H9 (cell line): ENCODE measurements at regions not wholly inside any gene's neighbourhood (a gene's known extent, or its start where the extent isn't known, plus 50 kb on each side); places are given as distances from the start of the nearest gene placed in this dataset.

ENCODE experiments used
- DNase-seq: peaks from one replicate; pipeline ENCODE4 v3.0.0-alpha.2; 2017
- H2AFZ ChIP-seq: one replicate; pipeline ENCODE4 v1.6.1; 2013; ENCODE audit warnings: mild to moderate bottlenecking, low read length, control low read depth, moderate library complexity
- H2AK5ac ChIP-seq: 2 replicates; pipeline ENCODE4 v1.6.1; 2013; ENCODE audit warnings: low read length, control low read depth, mixed read lengths; ENCODE audit not compliant: insufficient read length
- H2BK120ac ChIP-seq: one replicate; pipeline ENCODE4 v1.6.1; 2013; ENCODE audit warnings: low read depth, mild to moderate bottlenecking, low read length, control low read depth, inconsistent platforms; ENCODE audit not compliant: poor library complexity, severe bottlenecking
- H2BK12ac ChIP-seq: 2 replicates; pipeline ENCODE4 v1.6.1; 2013; ENCODE audit warnings: low read length, control low read depth, mixed read lengths, low read depth; ENCODE audit not compliant: insufficient read length
- H2BK15ac ChIP-seq: 2 replicates; pipeline ENCODE4 v1.6.1; 2013; ENCODE audit warnings: low read depth, low read length, control low read depth
- H2BK20ac ChIP-seq: one replicate; pipeline ENCODE4 v1.6.1; 2013; ENCODE audit warnings: low read depth, mild to moderate bottlenecking, low read length, control low read depth, inconsistent platforms; ENCODE audit not compliant: poor library complexity, severe bottlenecking
- H2BK5ac ChIP-seq: 2 replicates; pipeline ENCODE4 v1.6.1; 2013; ENCODE audit warnings: low read length, control low read depth, mixed read lengths; ENCODE audit not compliant: insufficient read length
- H3K14ac ChIP-seq: 2 replicates; pipeline ENCODE4 v1.6.1; 2013; ENCODE audit warnings: low read length, control low read depth; ENCODE audit not compliant: insufficient read depth
- H3K18ac ChIP-seq: 2 replicates; pipeline ENCODE4 v1.6.1; 2013; ENCODE audit warnings: low read depth, mild to moderate bottlenecking, mixed read lengths, low read length, control low read depth; ENCODE audit not compliant: insufficient read length
- H3K23ac ChIP-seq: 2 replicates; pipeline ENCODE4 v1.6.1; 2013; ENCODE audit warnings: low read length, control low read depth, mixed read lengths, low read depth; ENCODE audit not compliant: insufficient read length
- H3K23me2 ChIP-seq: 2 replicates; pipeline ENCODE4 v1.6.1; 2013; ENCODE audit warnings: low read depth, mild to moderate bottlenecking, mixed read lengths, low read length, control low read depth; ENCODE audit not compliant: insufficient read length, poor library complexity, severe bottlenecking
- H3K27ac ChIP-seq: 2 replicates; pipeline ENCODE4 v1.5.1; 2013; ENCODE audit warnings: low read length, control low read depth, mixed read lengths, low read depth; ENCODE audit not compliant: insufficient read length
- H3K27me3 ChIP-seq: 2 replicates; pipeline ENCODE4 v1.6.1; 2013; ENCODE audit warnings: low read length, control low read depth, inconsistent platforms; ENCODE audit not compliant: insufficient read depth
- H3K4ac ChIP-seq: 2 replicates; pipeline ENCODE4 v1.6.1; 2013; ENCODE audit warnings: low read depth, mild to moderate bottlenecking, control low read depth, inconsistent platforms, low read length, moderate library complexity
- H3K4me1 ChIP-seq: 2 replicates; pipeline ENCODE4 v1.6.1; 2013; ENCODE audit warnings: low read length, control low read depth, inconsistent platforms; ENCODE audit not compliant: insufficient read depth
- H3K4me2 ChIP-seq: 2 replicates; pipeline ENCODE4 v1.6.1; 2013; ENCODE audit warnings: low read length, control low read depth, mixed read lengths; ENCODE audit not compliant: insufficient read length, insufficient read depth
- H3K56ac ChIP-seq: 2 replicates; pipeline ENCODE4 v1.6.1; 2013; ENCODE audit warnings: low read depth, mild to moderate bottlenecking, mixed read lengths, low read length, control low read depth; ENCODE audit not compliant: insufficient read length
- H3K79me1 ChIP-seq: 2 replicates; pipeline ENCODE4 v1.6.1; 2013; ENCODE audit warnings: low read depth, mild to moderate bottlenecking, moderate library complexity, low read length, control low read depth, inconsistent platforms; ENCODE audit not compliant: insufficient read depth, poor library complexity, severe bottlenecking
- H3K79me2 ChIP-seq: 2 replicates; pipeline ENCODE4 v1.6.1; 2013; ENCODE audit warnings: low read length, control low read depth, inconsistent platforms; ENCODE audit not compliant: insufficient read depth
- H3K9ac ChIP-seq: 2 replicates; pipeline ENCODE4 v1.6.1; 2013; ENCODE audit warnings: low read length, control low read depth, mixed read lengths; ENCODE audit not compliant: insufficient read length; ENCODE audit errors: extremely low read depth
- H3K9me3 ChIP-seq: one replicate; pipeline ENCODE4 v1.6.1; 2013; ENCODE audit warnings: low read depth, low read length, inconsistent platforms; ENCODE audit not compliant: control insufficient read depth
- H3T11ph ChIP-seq: one replicate; pipeline ENCODE4 v1.6.1; 2013; ENCODE audit warnings: mild to moderate bottlenecking, low read length, control low read depth, inconsistent platforms
- H4K20me1 ChIP-seq: one replicate; pipeline ENCODE4 v1.6.1; 2013; ENCODE audit not compliant: control insufficient read depth, insufficient read length, insufficient read depth
- H4K5ac ChIP-seq: 2 replicates; pipeline ENCODE4 v1.6.1; 2013; ENCODE audit warnings: low read depth, mild to moderate bottlenecking, mixed read lengths, low read length, control low read depth; ENCODE audit not compliant: insufficient read length
- H4K8ac ChIP-seq: replicated peaks from 2 replicates; pipeline ENCODE4 v1.6.1; 2013; ENCODE audit warnings: low read length, control low read depth, mixed read lengths, low read depth; ENCODE audit not compliant: insufficient read length
- H4K91ac ChIP-seq: 2 replicates; pipeline ENCODE4 v1.6.1; 2013; ENCODE audit warnings: low read depth, mild to moderate bottlenecking, moderate library complexity, mixed read lengths, low read length, control low read depth; ENCODE audit not compliant: insufficient read length
- H3K27ac Mint-ChIP-seq, 3 experiments: 2 replicates in 2 of 3; 3 replicates in 1 of 3; pipeline ENCODE4 v1.8.0; 2020 to 2021; ENCODE audit warnings: mixed read lengths in 3 of 3, mild to moderate bottlenecking in 1 of 3, moderate library complexity in 1 of 3
- H3K27me3 Mint-ChIP-seq: 2 replicates; pipeline ENCODE4 v1.8.0; 2021; ENCODE audit warnings: low read depth, mild to moderate bottlenecking, moderate library complexity, mixed read lengths
- H3K36me3 Mint-ChIP-seq, 3 experiments: 2 replicates in 2 of 3; 3 replicates in 1 of 3; pipeline ENCODE4 v1.8.0; 2020 to 2021; ENCODE audit warnings: low read depth in 3 of 3, mixed read lengths in 3 of 3; ENCODE audit not compliant: insufficient read depth in 1 of 3
- H3K4me1 Mint-ChIP-seq, 2 experiments: 2 replicates each; pipeline ENCODE4 v1.8.0; 2020; ENCODE audit warnings: mixed read lengths in 2 of 2
- H3K4me3 Mint-ChIP-seq, 2 experiments: 2 replicates in 1 of 2; 3 replicates in 1 of 2; pipeline ENCODE4 v1.8.0; 2020 to 2021; ENCODE audit warnings: mild to moderate bottlenecking in 2 of 2, mixed read lengths in 2 of 2, moderate library complexity in 1 of 2
- H3K9me3 Mint-ChIP-seq, 2 experiments: 2 replicates in 1 of 2; 3 replicates in 1 of 2; pipeline ENCODE4 v1.8.0; 2020; ENCODE audit warnings: mild to moderate bottlenecking in 2 of 2, mixed read lengths in 2 of 2, moderate library complexity in 1 of 2
- CTCF ChIP-seq: fragments of 200-600 bp; sonication (generic); conservative IDR thresholded peaks from 3 replicates; pipeline ENCODE4 v1.8.0; 2021; ENCODE audit warnings: antibody characterized with exemption, mild to moderate bottlenecking
- WGBS: extraction: QIAGEN DNeasy Blood & Tissue Kit; methylation state at CpG from one replicate; pipeline ENCODE4 v1.1.7; 2013; ENCODE audit warnings: missing lambda C conversion rate, low lambda C conversion rate, mixed read lengths; ENCODE audit not compliant: insufficient read length; ENCODE audit errors: extremely low coverage; 5-methylcytosine and 5-hydroxymethylcytosine counted together

- TF ChIP-seq CTCF: no peak
- Mint-ChIP-seq H3K27me3 (no peaks in the 10 kb centered on the region), H3K4me1 (peaks cover 4 to 9% of the 10 kb centered on the region in 2 experiments; a peak in 3 of 4 replicates), H3K4me3 (no peak overlapping the region), H3K9me3 (peaks cover 0 to 2% of the 10 kb centered on the region in 2 experiments; a peak in 1 of 5 replicates), H3K36me3 (peaks cover 0 to 1% (median 0%) of the 10 kb centered on the region in 3 experiments; a peak in 1 of 7 replicates), H3K27ac (no peak overlapping the region)
- H3K56ac ChIP-seq: no peak overlapping the region
- no peak overlapping the region for H3K23ac ChIP-seq
- no peak overlapping the region for H2BK20ac ChIP-seq
- no peak overlapping the region for H3K27ac ChIP-seq
- no peaks in the 10 kb centered on the region for H3K23me2 ChIP-seq
- H3K9ac ChIP-seq: no peak overlapping the region
- no peak overlapping the region for H3T11ph ChIP-seq
- no peak overlapping the region for H2AFZ ChIP-seq
- WGBS: no CpG with 5 or more reads among the region's 1 CpG
- no peak overlapping the region for H3K14ac ChIP-seq
- no peak for DNase-seq
- no peak overlapping the region for H3K4ac ChIP-seq
- H3K4me1 ChIP-seq: no peaks in the 10 kb centered on the region
- H3K4me2 ChIP-seq: no peak overlapping the region
- H3K79me1 ChIP-seq: no peaks in the 10 kb centered on the region
- H3K27me3 ChIP-seq: no peaks in the 10 kb centered on the region
- H4K91ac ChIP-seq: no peak overlapping the region
- no peak overlapping the region for H4K5ac ChIP-seq
- H2BK5ac ChIP-seq: no peak overlapping the region
- H3K79me2 ChIP-seq: no peaks in the 10 kb centered on the region
- H4K20me1 ChIP-seq: no peaks in the 10 kb centered on the region
- no peak overlapping the region for H2BK15ac ChIP-seq
- H2BK120ac ChIP-seq: no peak overlapping the region
- H3K9me3 ChIP-seq: no peaks in the 10 kb centered on the region
- H2AK5ac ChIP-seq: no peak overlapping the region
- no peak overlapping the region for H4K8ac ChIP-seq
- H2BK12ac ChIP-seq: no peak overlapping the region
- H3K18ac ChIP-seq: no peak overlapping the region
Observed at GRCh38 chr6:140581601-140582000, 1207.2 kb upstream of the CITED2 start.
